ENCODE measurements at regions not wholly inside any gene's neighbourhood (a gene's known extent, or its start where the extent isn't known, plus 50 kb on each side); places are given as distances from the start of the nearest gene placed in this dataset.

DNA sequence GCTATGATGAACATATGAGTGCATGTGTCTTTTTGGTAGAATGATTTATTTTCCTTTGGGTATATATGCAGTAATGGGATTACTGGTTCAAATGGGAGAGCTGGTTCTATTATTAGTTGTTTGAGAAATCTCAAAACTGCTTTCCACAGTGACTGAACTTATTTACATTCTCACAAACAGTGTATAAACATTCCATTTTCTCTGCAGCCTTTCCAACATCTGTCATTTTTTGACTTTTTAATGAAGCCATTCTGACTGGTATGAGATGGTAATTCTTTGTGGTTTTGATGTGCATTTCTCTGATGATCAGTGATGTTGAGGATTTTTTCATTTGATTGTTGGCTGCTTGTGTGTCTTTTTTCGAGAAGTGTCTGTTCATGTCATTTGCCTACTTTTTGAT lies 1124.2 kb downstream of the NAALADL2 start:
- no peak for DNase-seq (ENCODE audit: low spot score)
- peaks cover 27% of the 10 kb centered on the region for H3K27me3 Mint-ChIP-seq (ENCODE audit: low read depth)
- H3K9me3 Mint-ChIP-seq, result peaks cover 20% of the 10 kb centered on the region
- ChIA-PET CTCF (no interaction called here), POLR2A (no interaction called here)
- H3K36me3 Mint-ChIP-seq, result peaks cover 10% of the 10 kb centered on the region
- no peak overlapping the region for H3K27ac Mint-ChIP-seq
- TF ChIP-seq RELA (CRISPR knock-in tag; IDR thresholded peaks at IDR 0.05; ENCODE audit: borderline replicate concordance) (no peak), ZNF416 (CRISPR knock-in tag; IDR thresholded peaks at IDR 0.05) (no peak), TEAD4 (CRISPR knock-in tag; IDR thresholded peaks at IDR 0.05) (no peak), NFATC4 (CRISPR knock-in tag; IDR thresholded peaks at IDR 0.05) (no peak), FOXJ3 (CRISPR knock-in tag; IDR thresholded peaks at IDR 0.05; ENCODE audit: borderline replicate concordance) (no peak), GTF2I (CRISPR knock-in tag; conservative IDR thresholded peaks at IDR 0.05) (no peak), CREM (CRISPR knock-in tag; IDR thresholded peaks at IDR 0.05) (no peak), ZNF263 (CRISPR knock-in tag; IDR thresholded peaks at IDR 0.05; ENCODE audit: low read depth) (no peak), ZNF232 (CRISPR knock-in tag; IDR thresholded peaks at IDR 0.05) (no peak), NFYB (CRISPR knock-in tag; conservative IDR thresholded peaks at IDR 0.05; ENCODE audit: low read depth) (no peak), NR2C2 (CRISPR knock-in tag; IDR thresholded peaks at IDR 0.05) (no peak)
- TF ChIP-seq, protein P1, sequence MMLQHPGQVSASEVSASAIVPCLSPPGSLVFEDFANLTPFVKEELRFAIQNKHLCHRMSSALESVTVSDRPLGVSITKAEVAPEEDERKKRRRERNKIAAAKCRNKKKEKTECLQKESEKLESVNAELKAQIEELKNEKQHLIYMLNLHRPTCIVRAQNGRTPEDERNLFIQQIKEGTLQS (CRISPR knock-in tag; conservative IDR thresholded peaks at IDR 0.05), result no peak
- TF ChIP-seq, protein P2, sequence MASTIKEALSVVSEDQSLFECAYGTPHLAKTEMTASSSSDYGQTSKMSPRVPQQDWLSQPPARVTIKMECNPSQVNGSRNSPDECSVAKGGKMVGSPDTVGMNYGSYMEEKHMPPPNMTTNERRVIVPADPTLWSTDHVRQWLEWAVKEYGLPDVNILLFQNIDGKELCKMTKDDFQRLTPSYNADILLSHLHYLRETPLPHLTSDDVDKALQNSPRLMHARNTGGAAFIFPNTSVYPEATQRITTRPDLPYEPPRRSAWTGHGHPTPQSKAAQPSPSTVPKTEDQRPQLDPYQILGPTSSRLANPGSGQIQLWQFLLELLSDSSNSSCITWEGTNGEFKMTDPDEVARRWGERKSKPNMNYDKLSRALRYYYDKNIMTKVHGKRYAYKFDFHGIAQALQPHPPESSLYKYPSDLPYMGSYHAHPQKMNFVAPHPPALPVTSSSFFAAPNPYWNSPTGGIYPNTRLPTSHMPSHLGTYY (CRISPR knock-in tag; IDR thresholded peaks at IDR 0.05), result no peak
- TF ChIP-seq, protein P3, sequence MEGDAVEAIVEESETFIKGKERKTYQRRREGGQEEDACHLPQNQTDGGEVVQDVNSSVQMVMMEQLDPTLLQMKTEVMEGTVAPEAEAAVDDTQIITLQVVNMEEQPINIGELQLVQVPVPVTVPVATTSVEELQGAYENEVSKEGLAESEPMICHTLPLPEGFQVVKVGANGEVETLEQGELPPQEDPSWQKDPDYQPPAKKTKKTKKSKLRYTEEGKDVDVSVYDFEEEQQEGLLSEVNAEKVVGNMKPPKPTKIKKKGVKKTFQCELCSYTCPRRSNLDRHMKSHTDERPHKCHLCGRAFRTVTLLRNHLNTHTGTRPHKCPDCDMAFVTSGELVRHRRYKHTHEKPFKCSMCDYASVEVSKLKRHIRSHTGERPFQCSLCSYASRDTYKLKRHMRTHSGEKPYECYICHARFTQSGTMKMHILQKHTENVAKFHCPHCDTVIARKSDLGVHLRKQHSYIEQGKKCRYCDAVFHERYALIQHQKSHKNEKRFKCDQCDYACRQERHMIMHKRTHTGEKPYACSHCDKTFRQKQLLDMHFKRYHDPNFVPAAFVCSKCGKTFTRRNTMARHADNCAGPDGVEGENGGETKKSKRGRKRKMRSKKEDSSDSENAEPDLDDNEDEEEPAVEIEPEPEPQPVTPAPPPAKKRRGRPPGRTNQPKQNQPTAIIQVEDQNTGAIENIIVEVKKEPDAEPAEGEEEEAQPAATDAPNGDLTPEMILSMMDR (IDR thresholded peaks at IDR 0.05), result no peak
- TF ChIP-seq, protein P4, sequence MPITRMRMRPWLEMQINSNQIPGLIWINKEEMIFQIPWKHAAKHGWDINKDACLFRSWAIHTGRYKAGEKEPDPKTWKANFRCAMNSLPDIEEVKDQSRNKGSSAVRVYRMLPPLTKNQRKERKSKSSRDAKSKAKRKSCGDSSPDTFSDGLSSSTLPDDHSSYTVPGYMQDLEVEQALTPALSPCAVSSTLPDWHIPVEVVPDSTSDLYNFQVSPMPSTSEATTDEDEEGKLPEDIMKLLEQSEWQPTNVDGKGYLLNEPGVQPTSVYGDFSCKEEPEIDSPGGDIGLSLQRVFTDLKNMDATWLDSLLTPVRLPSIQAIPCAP (CRISPR knock-in tag; IDR thresholded peaks at IDR 0.05), result no peak
- no peak overlapping the region for H3K4me3 Mint-ChIP-seq
- ATAC-seq, result no peak
- peaks cover 30% of the 10 kb centered on the region for H3K4me1 Mint-ChIP-seq

DNA sequence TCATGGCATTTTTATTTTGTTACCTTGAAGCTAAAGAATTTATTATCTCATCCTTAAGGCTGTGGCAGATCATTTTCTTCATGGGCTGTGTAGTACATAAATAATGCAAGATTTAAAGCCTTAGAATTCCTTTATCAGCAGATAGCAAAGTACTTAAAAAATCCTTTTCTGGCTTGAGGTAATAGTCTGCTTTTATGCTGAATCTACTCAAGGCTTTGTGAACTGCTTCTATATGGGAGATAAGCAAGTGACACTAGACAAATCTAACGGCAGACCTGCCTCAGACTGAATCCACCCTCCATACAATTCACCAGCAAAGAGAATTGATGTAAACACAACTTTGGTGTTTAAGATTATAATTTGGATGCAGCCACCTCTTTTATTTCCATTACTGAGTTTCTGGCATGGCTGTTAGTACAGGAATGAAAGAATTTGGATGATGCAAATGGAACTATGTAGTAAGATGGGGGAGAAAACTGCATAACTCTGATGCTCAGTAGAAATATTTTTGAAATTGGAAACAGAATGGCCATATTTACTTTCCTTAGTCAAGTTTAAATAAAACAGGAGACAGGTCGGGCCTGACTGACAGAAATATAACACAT lies 1121.5 kb downstream of the NAALADL2 start:
- DNase-seq (ENCODE audit: low spot score), result no peak
- peaks cover 11% of the 10 kb centered on the region for H3K27me3 Mint-ChIP-seq (ENCODE audit: low read depth)
- ATAC-seq, result no peak
- no peak overlapping the region for H3K27ac Mint-ChIP-seq
- peaks cover 9% of the 10 kb centered on the region for H3K36me3 Mint-ChIP-seq
- CTCF ChIA-PET, result no interaction called here
- POLR2A ChIA-PET, result no interaction called here
- H3K9me3 Mint-ChIP-seq, result peaks cover 18% of the 10 kb centered on the region
- no peak overlapping the region for H3K4me3 Mint-ChIP-seq
- peaks cover 7% of the 10 kb centered on the region for H3K4me1 Mint-ChIP-seq
- TF ChIP-seq SP1 (CRISPR knock-in tag; conservative IDR thresholded peaks at IDR 0.05) (no peak), NFE2L1 (CRISPR knock-in tag; IDR thresholded peaks at IDR 0.05) (no peak), ELF4 (CRISPR knock-in tag; IDR thresholded peaks at IDR 0.05; ENCODE audit: low read depth) (no peak), JAZF1 (CRISPR knock-in tag; IDR thresholded peaks at IDR 0.05) (no peak), ZNF219 (CRISPR knock-in tag; IDR thresholded peaks at IDR 0.05; ENCODE audit: borderline replicate concordance) (no peak), OVOL2 (CRISPR knock-in tag; IDR thresholded peaks at IDR 0.05; ENCODE audit: borderline replicate concordance) (no peak), ETV6 (CRISPR knock-in tag; IDR thresholded peaks at IDR 0.05) (no peak), FOXJ3 (CRISPR knock-in tag; IDR thresholded peaks at IDR 0.05; ENCODE audit: borderline replicate concordance) (no peak), ZNF121 (CRISPR knock-in tag; IDR thresholded peaks at IDR 0.05) (no peak), ZNF671 (CRISPR knock-in tag; IDR thresholded peaks at IDR 0.05) (no peak)
- TF ChIP-seq, protein P5, sequence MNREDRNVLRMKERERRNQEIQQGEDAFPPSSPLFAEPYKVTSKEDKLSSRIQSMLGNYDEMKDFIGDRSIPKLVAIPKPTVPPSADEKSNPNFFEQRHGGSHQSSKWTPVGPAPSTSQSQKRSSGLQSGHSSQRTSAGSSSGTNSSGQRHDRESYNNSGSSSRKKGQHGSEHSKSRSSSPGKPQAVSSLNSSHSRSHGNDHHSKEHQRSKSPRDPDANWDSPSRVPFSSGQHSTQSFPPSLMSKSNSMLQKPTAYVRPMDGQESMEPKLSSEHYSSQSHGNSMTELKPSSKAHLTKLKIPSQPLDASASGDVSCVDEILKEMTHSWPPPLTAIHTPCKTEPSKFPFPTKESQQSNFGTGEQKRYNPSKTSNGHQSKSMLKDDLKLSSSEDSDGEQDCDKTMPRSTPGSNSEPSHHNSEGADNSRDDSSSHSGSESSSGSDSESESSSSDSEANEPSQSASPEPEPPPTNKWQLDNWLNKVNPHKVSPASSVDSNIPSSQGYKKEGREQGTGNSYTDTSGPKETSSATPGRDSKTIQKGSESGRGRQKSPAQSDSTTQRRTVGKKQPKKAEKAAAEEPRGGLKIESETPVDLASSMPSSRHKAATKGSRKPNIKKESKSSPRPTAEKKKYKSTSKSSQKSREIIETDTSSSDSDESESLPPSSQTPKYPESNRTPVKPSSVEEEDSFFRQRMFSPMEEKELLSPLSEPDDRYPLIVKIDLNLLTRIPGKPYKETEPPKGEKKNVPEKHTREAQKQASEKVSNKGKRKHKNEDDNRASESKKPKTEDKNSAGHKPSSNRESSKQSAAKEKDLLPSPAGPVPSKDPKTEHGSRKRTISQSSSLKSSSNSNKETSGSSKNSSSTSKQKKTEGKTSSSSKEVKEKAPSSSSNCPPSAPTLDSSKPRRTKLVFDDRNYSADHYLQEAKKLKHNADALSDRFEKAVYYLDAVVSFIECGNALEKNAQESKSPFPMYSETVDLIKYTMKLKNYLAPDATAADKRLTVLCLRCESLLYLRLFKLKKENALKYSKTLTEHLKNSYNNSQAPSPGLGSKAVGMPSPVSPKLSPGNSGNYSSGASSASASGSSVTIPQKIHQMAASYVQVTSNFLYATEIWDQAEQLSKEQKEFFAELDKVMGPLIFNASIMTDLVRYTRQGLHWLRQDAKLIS (CRISPR knock-in tag; IDR thresholded peaks at IDR 0.05; ENCODE audit: borderline replicate concordance), result no peak
- TF ChIP-seq, protein P1 (CRISPR knock-in tag; conservative IDR thresholded peaks at IDR 0.05), result no peak
- TF ChIP-seq, protein P3 (IDR thresholded peaks at IDR 0.05), result no peak
- TF ChIP-seq, protein P2 (CRISPR knock-in tag; IDR thresholded peaks at IDR 0.05), result no peak

All from WTC11 (cell line).